ENCODE measurements at regions not wholly inside any gene's neighbourhood (a gene's known extent, or its start where the extent isn't known, plus 50 kb on each side); places are given as distances from the start of the nearest gene placed in this dataset.

GRCh38 chr15:31473385-31474058 is 146.9 kb downstream of the KLF13 start:
- DNase-seq (ENCODE audit: low read depth): no peak

GRCh38 chr15:31474059-31474868 is 147.6 kb downstream of the KLF13 start:
- no peak for DNase-seq (ENCODE audit: low read depth)

- DNase-seq (ENCODE audit: low read depth): no peak
Measured at GRCh38 chr15:31476236-31476810, 149.7 kb downstream of the KLF13 start.

- DNase-seq (ENCODE audit: low read depth): no peak
Measured at GRCh38 chr15:31476866-31477265, 150.2 kb downstream of the KLF13 start.

- DNase-seq (ENCODE audit: low read depth): no peak
Measured at GRCh38 chr15:31477301-31477700, 150.7 kb downstream of the KLF13 start.

- DNase-seq (ENCODE audit: low read depth): no peak
Measured at GRCh38 chr15:31477851-31478701, 151.4 kb downstream of the KLF13 start.

- DNase-seq (ENCODE audit: low read depth): no peak
Measured at GRCh38 chr15:31478702-31479221, 152.1 kb downstream of the KLF13 start.

GRCh38 chr15:31480356-31481025 is 153.9 kb downstream of the KLF13 start:
- no peak for DNase-seq (ENCODE audit: low read depth)

- no peak for DNase-seq (ENCODE audit: low read depth)
Measured at GRCh38 chr15:31481142-31481541, 154.5 kb downstream of the KLF13 start.

GRCh38 chr15:31482122-31482922 is 155.7 kb downstream of the KLF13 start:
- no peak for DNase-seq (ENCODE audit: low read depth)

GRCh38 chr15:31483053-31483985 is 156.7 kb downstream of the KLF13 start:
- no peak for DNase-seq (ENCODE audit: low read depth)

- no peak for DNase-seq (ENCODE audit: low read depth)
Measured at GRCh38 chr15:31483986-31484951, 157.6 kb downstream of the KLF13 start.

- DNase-seq (ENCODE audit: low read depth): no peak
Measured at GRCh38 chr15:31484986-31485385, 158.4 kb downstream of the KLF13 start.

GRCh38 chr15:31485431-31485830 is 158.8 kb downstream of the KLF13 start:
- DNase-seq (ENCODE audit: low read depth): no peak

- DNase-seq (ENCODE audit: low read depth): no peak
Measured at GRCh38 chr15:31485911-31486461, 159.4 kb downstream of the KLF13 start.

- DNase-seq (ENCODE audit: low read depth): no peak
Measured at GRCh38 chr15:31486506-31486905, 159.9 kb downstream of the KLF13 start.

GRCh38 chr15:31486906-31487695 is 160.5 kb downstream of the KLF13 start:
- no peak for DNase-seq (ENCODE audit: low read depth)
